ENCODE measurements at regions not wholly inside any gene's neighbourhood (a gene's known extent, or its start where the extent isn't known, plus 50 kb on each side); places are given as distances from the start of the nearest gene placed in this dataset.

GRCh38 chr13:107942030-107942617 lies 273.2 kb downstream of the LIG4 start:
- no TSS peak for BruUV-seq (replicated peaks)
- H3K4me2 ChIP-seq (ENCODE audit: low read length): no peak overlapping the region
- no peaks in the 10 kb centered on the region for H3K36me3 ChIP-seq (ENCODE audit: control insufficient read depth in 1 of 2, insufficient read depth in 2 of 2, low read length in 2 of 2)
- no peaks in the 10 kb centered on the region for H3K27me3 ChIP-seq (ENCODE audit: insufficient read depth, low read length)
- no peak overlapping the region for H3K9ac ChIP-seq (ENCODE audit: low read length)
- no peak overlapping the region for H3K27ac ChIP-seq (ENCODE audit: low read depth, low read length)
- no peaks in the 10 kb centered on the region for H3K4me1 ChIP-seq (ENCODE audit: control insufficient read depth in 1 of 2, insufficient read depth in 2 of 2, low read length in 2 of 2)
- intact Hi-C loops (cut with micrococcal nuclease): no loop called here
- ChIA-PET RAD21 (ENCODE audit: low non-redundant PET in 1 of 2, low total read pairs in 2 of 2, uncharacterized antibody in 2 of 2, unreplicated experiment in 2 of 2) (no interaction called here), POLR2A (no interaction called here), CTCF (no interaction called here)
- H2AFZ ChIP-seq (ENCODE audit: low read depth, low read length, poor library complexity, severe bottlenecking): no peak overlapping the region
- no peaks in the 10 kb centered on the region for H3K79me2 ChIP-seq (ENCODE audit: insufficient read depth, low read length)
- no peak for TF ChIP-seq REST (IDR thresholded peaks at IDR 0.05; ENCODE audit: low read depth)
- no peak for TF ChIP-seq RAD21 (IDR thresholded peaks at IDR 0.05; ENCODE audit: low read depth)
- TF ChIP-seq SRF (IDR thresholded peaks at IDR 0.05; ENCODE audit: low read depth): no peak
- TF ChIP-seq JUND (IDR thresholded peaks at IDR 0.05): no peak
- TF ChIP-seq CEBPB (IDR thresholded peaks at IDR 0.05; ENCODE audit: low read depth): no peak
- no peak for TF ChIP-seq FOSL1 (IDR thresholded peaks at IDR 0.05; ENCODE audit: low read depth)
- TF ChIP-seq EGR1 (IDR thresholded peaks at IDR 0.05; ENCODE audit: low read depth): no peak
- TF ChIP-seq ZFX (IDR thresholded peaks at IDR 0.05): no peak
- no peaks in the 10 kb centered on the region for H3K9me2 ChIP-seq (ENCODE audit: insufficient read depth)
- no peak for DNase-seq (ENCODE audit: low read depth, low spot score)
- no peak overlapping the region for H3K4me3 ChIP-seq (replicated peaks in 1 of 2; ENCODE audit: low read depth in 1 of 2, low read length in 2 of 2)
- H3K9me3 ChIP-seq (ENCODE audit: control insufficient read depth in 1 of 2, insufficient read depth in 1 of 2, low read depth in 1 of 2, low read length in 2 of 2): peaks cover 13 to 17% of the 10 kb centered on the region in 2 experiments; a peak in 2 of 4 replicates
- H4K20me1 ChIP-seq (ENCODE audit: insufficient read depth): no peaks in the 10 kb centered on the region
- no peak for ATAC-seq
